MM.1S (cell line): ENCODE measurements at regions not wholly inside any gene's neighbourhood (a gene's known extent, or its start where the extent isn't known, plus 50 kb on each side); places are given as distances from the start of the nearest gene placed in this dataset.

Experiments
- EZH2 ChIP-seq: fragments of 300-600 bp; sonication (generic); optimal IDR thresholded peaks from 2 replicates; pipeline ENCODE3; 2017; ENCODE audit warnings: low read depth, mild to moderate bottlenecking, antibody characterized with exemption, low read length, mixed read lengths
- TF ChIP-seq, protein P1 (sequence below): fragments of 300-600 bp; sonication (generic); IDR thresholded peaks from 2 replicates; pipeline ENCODE4 v1.5.1; 2016; ENCODE audit warnings: antibody characterized with exemption, low read length, mixed read lengths

DNA sequence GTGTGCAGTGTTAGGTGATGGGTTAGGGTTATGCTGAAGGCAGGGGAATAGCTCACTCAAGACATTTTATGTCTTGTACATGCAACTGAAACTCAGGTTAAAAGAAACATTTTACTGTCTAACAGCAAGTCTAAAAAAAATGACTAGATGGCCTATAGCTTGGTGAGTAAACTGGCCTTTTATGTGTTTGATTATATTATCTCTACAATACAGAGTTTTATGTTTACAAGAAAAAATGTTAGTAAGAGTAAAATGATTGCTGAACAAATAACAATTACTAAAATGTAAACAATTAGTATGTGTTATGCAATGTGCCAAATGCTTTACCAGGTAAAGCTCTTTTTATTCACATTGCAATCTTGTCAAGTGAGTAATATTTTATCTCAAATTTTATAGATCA lies 1039.6 kb downstream of the ROBO2 start:
- TF ChIP-seq EZH2 = no peak
- TF ChIP-seq, protein P1, sequence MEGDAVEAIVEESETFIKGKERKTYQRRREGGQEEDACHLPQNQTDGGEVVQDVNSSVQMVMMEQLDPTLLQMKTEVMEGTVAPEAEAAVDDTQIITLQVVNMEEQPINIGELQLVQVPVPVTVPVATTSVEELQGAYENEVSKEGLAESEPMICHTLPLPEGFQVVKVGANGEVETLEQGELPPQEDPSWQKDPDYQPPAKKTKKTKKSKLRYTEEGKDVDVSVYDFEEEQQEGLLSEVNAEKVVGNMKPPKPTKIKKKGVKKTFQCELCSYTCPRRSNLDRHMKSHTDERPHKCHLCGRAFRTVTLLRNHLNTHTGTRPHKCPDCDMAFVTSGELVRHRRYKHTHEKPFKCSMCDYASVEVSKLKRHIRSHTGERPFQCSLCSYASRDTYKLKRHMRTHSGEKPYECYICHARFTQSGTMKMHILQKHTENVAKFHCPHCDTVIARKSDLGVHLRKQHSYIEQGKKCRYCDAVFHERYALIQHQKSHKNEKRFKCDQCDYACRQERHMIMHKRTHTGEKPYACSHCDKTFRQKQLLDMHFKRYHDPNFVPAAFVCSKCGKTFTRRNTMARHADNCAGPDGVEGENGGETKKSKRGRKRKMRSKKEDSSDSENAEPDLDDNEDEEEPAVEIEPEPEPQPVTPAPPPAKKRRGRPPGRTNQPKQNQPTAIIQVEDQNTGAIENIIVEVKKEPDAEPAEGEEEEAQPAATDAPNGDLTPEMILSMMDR = no peak
